ENCODE measurements at regions not wholly inside any gene's neighbourhood (a gene's known extent, or its start where the extent isn't known, plus 50 kb on each side); places are given as distances from the start of the nearest gene placed in this dataset.
"Not testable (repeated sequence)": the region's sequence is repeated elsewhere in the genome, so short reads cannot be mapped to it uniquely, and the experiment has no call there.

DNA sequence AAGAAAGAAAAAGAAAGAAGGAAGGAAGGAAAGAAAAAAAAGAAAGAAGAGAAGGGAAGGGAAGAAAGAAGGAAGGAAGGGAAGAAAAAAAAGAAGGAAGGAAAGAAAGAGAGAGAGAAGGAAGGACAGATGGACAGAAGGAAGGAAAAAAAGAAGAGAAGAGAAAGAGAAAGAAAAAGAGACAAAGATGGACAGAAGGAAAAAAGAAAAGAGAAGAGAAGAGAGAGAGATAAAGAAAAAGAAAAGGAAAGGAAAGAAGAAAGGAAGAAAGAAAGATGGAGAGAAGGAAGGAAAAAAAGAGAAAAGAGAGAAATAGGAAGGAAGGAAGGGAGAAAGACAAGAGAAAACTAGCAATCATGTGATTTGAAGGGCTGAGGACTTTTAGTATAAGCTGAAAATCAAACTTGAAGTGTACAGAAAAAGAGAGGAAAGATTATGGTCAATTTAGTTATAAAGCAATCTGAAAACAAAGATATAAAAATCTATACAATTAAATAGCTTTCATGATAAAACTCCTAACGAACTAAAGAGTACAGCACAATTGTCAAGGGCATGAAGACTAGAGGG is 115.3 kb downstream of the LTN1 start:
- DNase-seq (ENCODE audit: low spot score): no peak
- H3K9me3 Mint-ChIP-seq: no peaks in the 10 kb centered on the region
- intact Hi-C loops (cut with micrococcal nuclease): no loop called here
- H3K4me1 Mint-ChIP-seq (ENCODE audit: low read depth): no peaks in the 10 kb centered on the region
- no peaks in the 10 kb centered on the region for H3K27me3 Mint-ChIP-seq (ENCODE audit: low read depth)
- no peak overlapping the region for H3K27ac Mint-ChIP-seq
- H3K4me3 Mint-ChIP-seq (ENCODE audit: low read depth): no peak overlapping the region
- H3K36me3 Mint-ChIP-seq (ENCODE audit: low read depth): peaks cover 45% of the 10 kb centered on the region

DNA sequence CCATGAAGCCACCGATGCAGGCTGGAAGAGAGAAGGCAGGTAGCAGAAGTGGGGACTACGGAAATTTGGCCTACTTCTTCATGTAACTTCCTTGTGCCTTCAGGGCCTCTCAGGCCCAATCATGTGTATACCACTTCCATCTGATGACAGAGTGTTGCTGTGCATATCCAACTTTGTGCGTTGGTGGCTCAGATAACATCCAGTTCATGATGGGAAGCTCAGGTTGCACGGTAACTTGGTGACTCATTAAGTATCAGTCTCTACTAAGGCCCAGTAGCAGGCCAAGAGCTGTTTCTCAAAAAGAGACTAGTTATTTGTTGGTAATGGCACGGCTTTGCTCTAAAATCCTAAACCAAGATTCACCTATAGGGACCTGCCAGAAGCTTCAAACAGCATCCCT is 117.6 kb downstream of the LTN1 start:
- intact Hi-C loops (cut with micrococcal nuclease): no loop called here
- DNase-seq (ENCODE audit: low spot score): no peak
- H3K9me3 Mint-ChIP-seq: no peaks in the 10 kb centered on the region
- H3K27ac Mint-ChIP-seq: no peak overlapping the region
- H3K36me3 Mint-ChIP-seq (ENCODE audit: low read depth): peaks cover 40% of the 10 kb centered on the region
- no peaks in the 10 kb centered on the region for H3K27me3 Mint-ChIP-seq (ENCODE audit: low read depth)
- no peaks in the 10 kb centered on the region for H3K4me1 Mint-ChIP-seq (ENCODE audit: low read depth)
- no peak overlapping the region for H3K4me3 Mint-ChIP-seq (ENCODE audit: low read depth)

DNA sequence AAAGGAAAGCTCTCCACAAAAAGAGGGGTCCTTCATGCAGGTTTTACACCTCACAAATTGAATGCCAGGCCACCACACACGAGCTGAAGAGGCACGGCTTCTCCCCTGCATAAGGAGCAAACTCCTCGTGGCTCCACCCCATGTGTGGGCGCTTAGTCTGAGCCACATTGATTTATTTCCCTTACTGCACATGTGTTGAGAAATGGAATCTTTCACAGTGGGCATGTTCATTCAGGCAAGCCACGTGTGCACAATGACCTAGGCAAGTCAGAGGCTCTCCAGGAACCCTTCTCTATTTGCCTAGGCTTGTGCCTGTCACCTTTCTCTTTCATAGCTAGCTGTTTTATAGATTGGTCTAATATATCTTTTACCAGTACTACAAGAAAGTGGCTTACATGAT is 120.5 kb downstream of the LTN1 start:
- DNase-seq (ENCODE audit: low spot score): no peak
- intact Hi-C loops (cut with micrococcal nuclease): no loop called here
- Mint-ChIP-seq H3K9me3 (no peaks in the 10 kb centered on the region), H3K27me3 (ENCODE audit: low read depth) (no peaks in the 10 kb centered on the region), H3K4me1 (ENCODE audit: low read depth) (no peaks in the 10 kb centered on the region), H3K4me3 (ENCODE audit: low read depth) (no peak overlapping the region), H3K27ac (no peak overlapping the region), H3K36me3 (ENCODE audit: low read depth) (peaks cover 39% of the 10 kb centered on the region)

DNA sequence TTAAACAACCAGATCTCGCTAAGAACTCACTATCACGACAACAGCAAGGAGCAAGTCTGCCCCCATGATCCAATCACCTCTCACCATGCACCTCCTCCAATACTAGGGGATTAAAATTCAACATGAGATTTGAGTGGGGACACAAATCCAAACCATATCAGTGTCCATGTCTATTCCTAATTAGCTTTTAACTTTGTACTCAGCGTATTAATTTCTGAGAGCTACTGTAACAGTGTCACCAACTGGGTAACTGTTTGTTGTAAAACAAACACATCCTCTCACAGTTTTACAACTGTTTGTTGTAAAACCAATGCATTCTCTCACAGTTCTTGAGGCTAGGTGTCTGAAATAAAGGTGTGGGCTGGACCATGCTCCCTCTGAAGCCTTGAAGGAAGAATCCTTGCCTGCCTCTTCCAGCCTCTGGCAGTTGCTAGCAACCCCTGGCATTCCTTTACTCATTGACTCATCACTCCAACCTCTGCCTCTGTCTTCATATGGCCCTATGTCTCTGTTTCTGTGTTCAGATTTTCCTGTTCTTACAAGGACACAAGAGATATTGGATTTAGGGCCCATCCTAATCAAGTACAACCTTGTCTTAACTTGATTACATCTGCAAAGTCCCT is 121.2 kb downstream of the LTN1 start:
- intact Hi-C loops (cut with micrococcal nuclease): no loop called here
- no peak for DNase-seq (ENCODE audit: low spot score)
- H3K27ac Mint-ChIP-seq: no peak overlapping the region
- H3K27me3 Mint-ChIP-seq (ENCODE audit: low read depth): no peaks in the 10 kb centered on the region
- H3K4me3 Mint-ChIP-seq (ENCODE audit: low read depth): no peak overlapping the region
- no peaks in the 10 kb centered on the region for H3K4me1 Mint-ChIP-seq (ENCODE audit: low read depth)
- H3K36me3 Mint-ChIP-seq (ENCODE audit: low read depth): peaks cover 33% of the 10 kb centered on the region
- no peaks in the 10 kb centered on the region for H3K9me3 Mint-ChIP-seq

DNA sequence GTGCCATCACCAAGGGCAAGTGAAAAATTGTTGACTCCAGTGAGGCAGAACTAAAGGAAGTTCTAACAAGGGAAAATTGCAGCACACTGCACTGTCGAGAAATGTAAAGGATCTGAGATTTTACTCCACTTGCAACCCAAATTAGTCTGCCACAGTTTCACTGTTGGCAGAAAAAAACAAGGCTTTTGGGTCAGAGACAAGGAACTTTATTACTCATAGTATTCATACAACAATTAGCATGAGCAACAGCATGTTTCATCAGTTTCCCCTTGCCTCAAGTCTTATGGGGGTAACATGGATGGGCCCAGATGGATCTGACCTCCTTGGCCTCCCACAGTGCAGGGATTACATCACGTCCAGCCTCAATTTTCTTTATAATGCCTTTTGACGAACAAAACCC is 125.3 kb downstream of the LTN1 start:
- no peak overlapping the region for H3K27ac Mint-ChIP-seq

DNA sequence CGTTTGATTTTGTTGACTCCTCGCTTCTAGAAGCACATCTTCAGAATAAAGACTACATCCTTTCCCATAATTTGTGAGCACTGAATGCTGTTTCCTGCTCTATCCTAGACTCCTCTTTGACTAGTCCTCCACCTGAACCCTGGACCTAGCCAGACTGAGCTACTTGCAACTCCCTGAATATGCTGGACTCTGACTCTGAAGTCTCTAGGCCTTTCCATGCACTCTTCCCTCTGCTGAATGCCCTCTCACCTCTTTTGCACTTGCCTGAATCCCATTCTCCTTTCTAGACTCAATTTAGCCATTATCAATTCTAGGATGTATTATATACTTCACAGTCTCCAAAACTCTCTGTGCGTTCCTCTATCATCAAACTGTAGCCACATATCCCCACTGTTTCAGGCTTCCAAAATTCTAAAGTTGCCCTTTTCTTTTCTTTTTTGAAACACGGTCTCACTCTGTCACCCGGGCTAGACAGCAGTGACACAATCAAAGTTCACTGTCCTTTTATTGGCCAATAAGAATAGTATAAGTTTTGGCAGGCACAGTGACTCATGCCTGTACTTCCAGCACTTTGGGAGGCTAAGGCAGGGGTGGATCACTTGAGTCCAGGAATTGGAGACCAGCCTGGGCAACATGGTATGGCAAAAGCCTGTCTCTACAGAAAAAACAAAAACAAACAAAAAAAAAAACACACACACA is 127.0 kb downstream of the LTN1 start:
- H3K4me1 Mint-ChIP-seq (ENCODE audit: low read depth): no peaks in the 10 kb centered on the region

More for the DNA sequence above, 125.3 kb downstream of the LTN1 start:
- no peaks in the 10 kb centered on the region for H3K27me3 Mint-ChIP-seq (ENCODE audit: low read depth)
- intact Hi-C loops (cut with micrococcal nuclease): no loop called here
- peaks cover 12% of the 10 kb centered on the region for H3K36me3 Mint-ChIP-seq (ENCODE audit: low read depth)
- H3K4me1 Mint-ChIP-seq (ENCODE audit: low read depth): no peaks in the 10 kb centered on the region
- no peak for DNase-seq (ENCODE audit: low spot score)
- no peaks in the 10 kb centered on the region for H3K9me3 Mint-ChIP-seq
- no peak overlapping the region for H3K4me3 Mint-ChIP-seq (ENCODE audit: low read depth)

DNA sequence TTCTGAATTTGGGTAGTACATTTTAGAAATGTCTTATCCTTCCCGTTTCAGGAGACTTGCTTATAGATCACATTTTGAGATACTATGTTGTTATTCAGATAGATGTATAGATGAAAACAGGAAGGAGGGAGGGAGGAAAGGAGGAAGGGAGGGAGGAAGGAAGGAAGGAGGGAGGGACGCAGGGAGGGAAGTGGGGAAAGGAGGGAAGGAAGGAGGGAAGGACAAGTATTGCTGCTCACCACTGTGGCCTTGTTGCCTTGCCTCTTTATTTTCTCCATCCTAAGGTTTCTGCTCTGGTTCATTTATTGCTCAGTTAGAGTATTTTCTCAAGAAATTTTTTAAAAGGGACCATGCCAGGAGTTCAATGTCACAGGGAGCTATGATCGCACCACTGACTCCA is 134.3 kb downstream of the LTN1 start:
- H3K36me3 Mint-ChIP-seq (ENCODE audit: low read depth): no peaks in the 10 kb centered on the region
- no peaks in the 10 kb centered on the region for H3K4me1 Mint-ChIP-seq (ENCODE audit: low read depth)
- no peak for DNase-seq (ENCODE audit: low spot score)
- H3K27me3 Mint-ChIP-seq (ENCODE audit: low read depth): no peaks in the 10 kb centered on the region
- intact Hi-C loops (cut with micrococcal nuclease): no loop called here
- H3K4me3 Mint-ChIP-seq (ENCODE audit: low read depth): no peak overlapping the region
- no peak overlapping the region for H3K27ac Mint-ChIP-seq
- peaks cover 4% of the 10 kb centered on the region for H3K9me3 Mint-ChIP-seq

More for the DNA sequence above, 127.0 kb downstream of the LTN1 start:
- Mint-ChIP-seq H3K9me3 (no peaks in the 10 kb centered on the region), H3K27me3 (ENCODE audit: low read depth) (no peaks in the 10 kb centered on the region), H3K36me3 (ENCODE audit: low read depth) (peaks cover 9% of the 10 kb centered on the region), H3K4me3 (ENCODE audit: low read depth) (no peak overlapping the region), H3K27ac (no peak overlapping the region)
- DNase-seq (ENCODE audit: low spot score): no peak
- intact Hi-C loops (cut with micrococcal nuclease): no loop called here

DNA sequence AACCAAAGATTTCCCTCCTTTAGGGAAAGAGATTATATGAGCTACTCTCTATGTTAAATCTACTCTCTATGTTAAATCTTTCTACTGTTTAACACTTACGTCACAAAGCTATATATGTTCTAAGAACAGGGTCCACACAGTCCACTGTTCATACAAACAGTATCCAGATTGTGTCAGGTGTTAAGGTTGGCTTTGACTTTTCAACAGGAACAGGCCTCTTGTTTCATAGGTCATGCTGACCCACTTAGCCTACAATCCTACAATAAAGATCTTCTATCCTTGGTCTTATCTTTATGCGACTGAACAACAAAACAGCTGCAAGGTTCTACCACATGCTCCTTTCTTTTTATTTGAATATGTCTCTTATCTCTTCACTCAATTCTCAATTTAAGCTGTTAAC is 134.9 kb downstream of the LTN1 start:
- H3K27me3 Mint-ChIP-seq (ENCODE audit: low read depth): no peaks in the 10 kb centered on the region
- peaks cover 4% of the 10 kb centered on the region for H3K9me3 Mint-ChIP-seq
- no peak for DNase-seq (ENCODE audit: low spot score)
- H3K36me3 Mint-ChIP-seq (ENCODE audit: low read depth): no peaks in the 10 kb centered on the region
- no peak overlapping the region for H3K27ac Mint-ChIP-seq
- no peak overlapping the region for H3K4me3 Mint-ChIP-seq (ENCODE audit: low read depth)
- no peaks in the 10 kb centered on the region for H3K4me1 Mint-ChIP-seq (ENCODE audit: low read depth)
- intact Hi-C loops (cut with micrococcal nuclease): no loop called here

DNA sequence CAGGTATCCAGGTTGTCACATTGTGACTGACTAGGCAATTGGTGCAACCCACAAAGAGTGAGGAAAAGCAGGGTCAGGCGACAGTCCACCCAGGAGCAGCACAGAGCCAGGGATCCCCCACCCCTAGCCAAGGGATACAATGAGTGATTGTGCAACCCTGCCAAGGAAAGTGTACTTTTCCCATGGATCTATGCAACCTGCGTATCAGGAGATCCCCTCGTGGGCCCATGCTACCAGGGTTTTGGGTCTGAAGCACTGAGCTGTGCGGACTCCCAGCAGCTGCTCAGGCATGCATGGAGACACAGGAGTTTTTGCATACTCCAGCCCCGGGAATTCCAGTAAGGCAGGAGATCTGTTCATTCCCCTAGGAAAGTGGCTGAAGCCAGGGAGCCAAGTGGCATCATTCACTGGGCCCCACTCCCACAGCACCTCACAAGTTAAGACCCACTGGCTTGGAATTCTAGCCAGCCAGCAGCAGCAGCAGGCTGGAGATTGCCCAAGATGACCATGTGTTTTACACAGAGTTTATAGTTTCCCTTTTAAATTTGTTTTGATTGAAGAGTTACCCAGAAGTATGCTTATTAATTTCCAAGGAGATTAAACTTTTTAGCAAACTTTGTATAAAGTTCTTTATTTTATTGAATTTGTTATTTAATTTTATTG is 136.0 kb downstream of the LTN1 start:
- Mint-ChIP-seq H3K4me1 (ENCODE audit: low read depth) (no peaks in the 10 kb centered on the region), H3K36me3 (ENCODE audit: low read depth) (no peaks in the 10 kb centered on the region), H3K4me3 (ENCODE audit: low read depth) (no peak overlapping the region), H3K27ac (no peak overlapping the region), H3K9me3 (peaks cover 4% of the 10 kb centered on the region), H3K27me3 (ENCODE audit: low read depth) (no peaks in the 10 kb centered on the region)
- intact Hi-C loops (cut with micrococcal nuclease): no loop called here
- no peak for DNase-seq (ENCODE audit: low spot score)

DNA sequence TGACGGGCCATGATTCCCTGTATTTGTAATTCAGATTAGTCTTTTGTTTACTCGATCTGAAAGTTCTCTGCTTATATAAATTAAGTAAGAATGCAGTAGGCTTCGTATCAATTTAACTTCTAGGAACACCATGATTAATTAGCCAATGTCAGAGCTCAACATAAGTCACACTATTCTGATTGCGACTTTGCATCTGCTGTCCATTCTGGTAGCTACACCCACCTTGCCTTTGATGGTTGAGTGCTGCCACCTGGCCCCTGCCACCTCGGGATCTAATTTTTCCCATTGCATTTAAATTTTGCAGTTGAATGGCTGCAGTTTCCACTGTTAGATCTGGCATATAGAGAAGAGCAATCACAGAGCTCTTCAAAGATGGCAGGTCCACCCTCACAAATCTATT is 140.0 kb downstream of the LTN1 start:
- H3K4me1 Mint-ChIP-seq (ENCODE audit: low read depth): peaks cover 6% of the 10 kb centered on the region
- H3K4me3 Mint-ChIP-seq (ENCODE audit: low read depth): no peak overlapping the region
- DNase-seq (ENCODE audit: low spot score): no peak
- intact Hi-C loops (cut with micrococcal nuclease): no loop called here
- peaks cover under 1% of the 10 kb centered on the region for H3K27me3 Mint-ChIP-seq (ENCODE audit: low read depth)
- H3K36me3 Mint-ChIP-seq (ENCODE audit: low read depth): no peaks in the 10 kb centered on the region
- H3K27ac Mint-ChIP-seq: no peak overlapping the region
- peaks cover 4% of the 10 kb centered on the region for H3K9me3 Mint-ChIP-seq

DNA sequence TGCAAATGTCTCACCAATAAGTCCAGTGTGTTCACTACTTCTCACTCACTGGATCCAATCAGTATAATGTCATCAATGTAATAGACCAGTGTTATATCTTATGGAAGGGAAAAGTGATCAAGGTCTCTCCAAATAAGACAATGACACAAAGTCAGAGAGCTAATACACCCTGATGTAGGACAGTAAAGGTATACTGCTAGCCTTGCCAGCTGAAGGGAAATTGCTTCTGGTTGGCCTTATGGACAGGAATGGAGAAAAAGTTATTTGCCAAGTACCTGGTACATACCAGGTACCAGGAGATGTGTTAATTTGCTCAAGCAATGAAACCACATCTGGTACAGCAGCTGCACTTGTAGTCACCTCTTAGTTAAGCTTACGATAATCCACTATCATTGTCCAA is 141.0 kb downstream of the LTN1 start:
- intact Hi-C loops (cut with micrococcal nuclease): no loop called here
- H3K4me1 Mint-ChIP-seq (ENCODE audit: low read depth): peaks cover 6% of the 10 kb centered on the region
- H3K9me3 Mint-ChIP-seq: peaks cover 4% of the 10 kb centered on the region
- H3K27ac Mint-ChIP-seq: no peak overlapping the region
- peaks cover 3% of the 10 kb centered on the region for H3K27me3 Mint-ChIP-seq (ENCODE audit: low read depth)
- DNase-seq (ENCODE audit: low spot score): no peak
- no peaks in the 10 kb centered on the region for H3K36me3 Mint-ChIP-seq (ENCODE audit: low read depth)
- H3K4me3 Mint-ChIP-seq (ENCODE audit: low read depth): no peak overlapping the region

DNA sequence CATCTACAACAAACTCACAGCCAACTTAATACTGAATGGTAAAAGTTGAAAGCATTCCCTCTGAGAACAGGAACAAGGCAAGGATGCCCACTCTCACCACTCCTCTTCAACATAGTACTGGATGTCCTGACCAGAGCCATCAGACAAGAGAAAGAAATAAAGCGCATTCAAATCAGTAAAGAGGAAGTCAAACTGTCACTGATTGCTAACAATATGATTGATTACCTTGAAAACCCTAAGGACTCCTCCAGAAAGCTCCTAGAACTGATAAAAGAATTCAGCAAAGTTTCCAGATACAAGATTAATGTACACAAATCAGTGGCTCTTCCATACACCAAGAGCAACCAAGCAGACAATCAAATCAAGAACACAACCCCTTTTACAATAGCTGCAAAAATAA is 153.4 kb downstream of the LTN1 start:
- Mint-ChIP-seq H3K36me3 (ENCODE audit: low read depth) (peaks cover 17% of the 10 kb centered on the region), H3K4me1 (ENCODE audit: low read depth) (peaks cover 41% of the 10 kb centered on the region), H3K9me3 (peaks cover 20% of the 10 kb centered on the region)
- H3K27ac Mint-ChIP-seq; H3K27me3 Mint-ChIP-seq (ENCODE audit: low read depth); intact Hi-C loops (cut with micrococcal nuclease); H3K4me3 Mint-ChIP-seq (ENCODE audit: low read depth); DNase-seq (ENCODE audit: low spot score): not testable (repeated sequence)

DNA sequence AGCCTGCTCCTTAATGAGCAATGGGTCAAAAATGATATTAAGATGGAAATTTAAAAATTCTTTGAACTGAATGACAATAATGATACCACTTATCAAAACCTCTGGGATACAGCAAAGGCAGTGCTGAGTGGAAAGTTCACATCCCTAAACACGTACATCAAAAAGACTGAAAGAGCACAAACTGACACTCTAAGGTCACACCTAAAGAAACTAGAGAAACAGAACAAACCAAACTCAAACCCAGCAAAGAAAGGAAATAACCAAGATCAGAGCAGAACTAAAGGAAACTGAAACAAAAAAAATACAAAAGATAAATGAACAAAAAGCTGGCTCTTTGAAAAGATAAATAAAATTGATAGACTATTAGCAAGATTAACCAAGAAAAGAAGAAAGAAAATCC is 155.3 kb downstream of the LTN1 start:
- Mint-ChIP-seq H3K27ac (peak overlapping the region; percentile 48), H3K4me1 (ENCODE audit: low read depth) (peaks cover 59% of the 10 kb centered on the region), H3K36me3 (ENCODE audit: low read depth) (peaks cover 24% of the 10 kb centered on the region), H3K9me3 (peaks cover 20% of the 10 kb centered on the region), H3K4me3 (ENCODE audit: low read depth) (peak overlapping the region; percentile 2)
- DNase-seq (ENCODE audit: low spot score); H3K27me3 Mint-ChIP-seq (ENCODE audit: low read depth); intact Hi-C loops (cut with micrococcal nuclease): not testable (repeated sequence)
